ENCODE measurements at regions not wholly inside any gene's neighbourhood (a gene's known extent, or its start where the extent isn't known, plus 50 kb on each side); places are given as distances from the start of the nearest gene placed in this dataset.

- no peak overlapping the region for H3K9ac ChIP-seq (ENCODE audit: low read length)
- H4K20me1 ChIP-seq (ENCODE audit: insufficient read depth, low read length) = no peaks in the 10 kb centered on the region
- H3K27me3 ChIP-seq (replicated peaks; ENCODE audit: insufficient read depth, low read length) = no peaks in the 10 kb centered on the region
- no peak overlapping the region for H3K27ac ChIP-seq (ENCODE audit: low read length)
- no peak overlapping the region for H3K4me2 ChIP-seq (ENCODE audit: low read depth, low read length)
- no peak overlapping the region for H2AFZ ChIP-seq (ENCODE audit: low read length)
- no peak for TF ChIP-seq CTCF (IDR thresholded peaks at IDR 0.05; ENCODE audit: low read length)
- TF ChIP-seq EZH2 (optimal IDR thresholded peaks at IDR 0.05; ENCODE audit: low read depth, low read length) = no peak
- TF ChIP-seq EZH2phosphoT487 (IDR thresholded peaks at IDR 0.05; ENCODE audit: low read length) = no peak
- H3K4me1 ChIP-seq (ENCODE audit: low read length) = 0 out of 2 replicates have a peak, but pooled peaks cover 4% of the 10 kb centered on the region
- DNase-seq = no peak
- H3K79me2 ChIP-seq (ENCODE audit: low read length) = no peaks in the 10 kb centered on the region
- no peaks in the 10 kb centered on the region for H3F3A ChIP-seq (ENCODE audit: insufficient read depth, low read length)
- H3K4me3 ChIP-seq (ENCODE audit: low read length) = no peak overlapping the region
- no peaks in the 10 kb centered on the region for H3K9me2 ChIP-seq (replicated peaks; ENCODE audit: insufficient read depth, low read length)
- no peaks in the 10 kb centered on the region for H3K36me3 ChIP-seq (replicated peaks; ENCODE audit: insufficient read depth, low read length)
- H3K9me3 ChIP-seq (replicated peaks; ENCODE audit: insufficient read depth, low read length) = no peaks in the 10 kb centered on the region
Measured at GRCh38 chr12:90399357-90399756, 555.6 kb downstream of the CCER1 start.

GRCh38 chr12:90398285-90398836 lies 556.6 kb downstream of the CCER1 start:
- Histone ChIP-seq H3K9ac (ENCODE audit: low read length) (no peak overlapping the region), H3K36me3 (replicated peaks; ENCODE audit: insufficient read depth, low read length) (no peaks in the 10 kb centered on the region), H3K9me3 (replicated peaks; ENCODE audit: insufficient read depth, low read length) (no peaks in the 10 kb centered on the region), H3K9me2 (replicated peaks; ENCODE audit: insufficient read depth, low read length) (no peaks in the 10 kb centered on the region), H3K27ac (ENCODE audit: low read length) (no peak overlapping the region), H3F3A (ENCODE audit: insufficient read depth, low read length) (no peaks in the 10 kb centered on the region), H3K27me3 (replicated peaks; ENCODE audit: insufficient read depth, low read length) (no peaks in the 10 kb centered on the region), H4K20me1 (ENCODE audit: insufficient read depth, low read length) (no peaks in the 10 kb centered on the region), H3K4me2 (ENCODE audit: low read depth, low read length) (no peak overlapping the region), H3K79me2 (ENCODE audit: low read length) (no peaks in the 10 kb centered on the region), H3K4me3 (ENCODE audit: low read length) (no peak overlapping the region), H3K4me1 (ENCODE audit: low read length) (no peaks in the 10 kb centered on the region), H2AFZ (ENCODE audit: low read length) (no peak overlapping the region)
- TF ChIP-seq CTCF (IDR thresholded peaks at IDR 0.05; ENCODE audit: low read length) (no peak), EZH2phosphoT487 (IDR thresholded peaks at IDR 0.05; ENCODE audit: low read length) (no peak), EZH2 (optimal IDR thresholded peaks at IDR 0.05; ENCODE audit: low read depth, low read length) (no peak)
- DNase-seq = no peak

DNA sequence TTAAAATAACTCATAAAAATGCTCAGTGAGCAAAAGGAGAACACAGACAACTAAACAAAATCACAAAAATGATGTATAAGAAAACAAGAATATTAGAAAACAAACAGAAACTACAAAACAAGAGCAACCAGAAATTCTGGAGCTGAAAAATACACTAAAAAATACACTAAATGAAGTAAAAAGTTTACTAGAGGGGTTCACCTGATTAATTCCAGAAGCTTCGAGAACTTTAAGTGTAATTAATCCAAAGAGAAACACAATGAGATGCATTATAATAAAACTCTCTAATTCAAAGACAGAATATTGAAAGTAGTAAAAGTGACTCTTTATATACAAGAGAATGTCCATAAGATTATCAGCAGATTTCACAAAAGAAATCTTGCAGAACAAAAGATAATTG lies 558.4 kb downstream of the CCER1 start:
- H4K20me1 ChIP-seq (ENCODE audit: insufficient read depth, low read length) = no peaks in the 10 kb centered on the region
- H2AFZ ChIP-seq (ENCODE audit: low read length) = no peak overlapping the region
- no peak for DNase-seq
- H3K9me2 ChIP-seq (replicated peaks; ENCODE audit: insufficient read depth, low read length) = no peaks in the 10 kb centered on the region
- no peaks in the 10 kb centered on the region for H3K9me3 ChIP-seq (replicated peaks; ENCODE audit: insufficient read depth, low read length)
- H3K4me1 ChIP-seq (ENCODE audit: low read length) = no peaks in the 10 kb centered on the region
- H3K27ac ChIP-seq (ENCODE audit: low read length) = no peak overlapping the region
- no peak overlapping the region for H3K4me3 ChIP-seq (ENCODE audit: low read length)
- no peaks in the 10 kb centered on the region for H3K27me3 ChIP-seq (replicated peaks; ENCODE audit: insufficient read depth, low read length)
- no peak overlapping the region for H3K4me2 ChIP-seq (ENCODE audit: low read depth, low read length)
- no peaks in the 10 kb centered on the region for H3K79me2 ChIP-seq (ENCODE audit: low read length)
- H3K9ac ChIP-seq (ENCODE audit: low read length) = no peak overlapping the region
- no peaks in the 10 kb centered on the region for H3F3A ChIP-seq (ENCODE audit: insufficient read depth, low read length)
- no peaks in the 10 kb centered on the region for H3K36me3 ChIP-seq (replicated peaks; ENCODE audit: insufficient read depth, low read length)
- TF ChIP-seq EZH2phosphoT487 (IDR thresholded peaks at IDR 0.05; ENCODE audit: low read length) (no peak), CTCF (IDR thresholded peaks at IDR 0.05; ENCODE audit: low read length) (no peak), EZH2 (optimal IDR thresholded peaks at IDR 0.05; ENCODE audit: low read depth, low read length) (no peak)
